Endothelial cell of umbilical vein (primary cell): ENCODE measurements at regions not wholly inside any gene's neighbourhood (a gene's known extent, or its start where the extent isn't known, plus 50 kb on each side); places are given as distances from the start of the nearest gene placed in this dataset.

Experiments
- BruUV-seq: library from RNA; stranded (reverse); fragments of 400-500 nt; replicated peaks from 2 replicates; lab custom pipeline; 2021; lab: Mats Ljungman, UMichigan
- CTCF ChIA-PET: fragments of 300-600, 350-600 bp; sonication (Branson Sonifier 250); formaldehyde crosslinking; loops from one replicate; lab custom pipeline; 2021; ENCODE audit warnings: antibody characterized with exemption, inconsistent platforms; lab: Charles Lee
- POLR2A ChIA-PET: fragments of 300-600, 350-600 bp; sonication (Branson Sonifier 250); formaldehyde crosslinking; loops from one replicate; lab custom pipeline; 2021; ENCODE audit warnings: antibody characterized with exemption, inconsistent platforms; lab: Charles Lee
- DNase-seq: peaks from one replicate; pipeline ENCODE4 v3.0.0-alpha.2; 2011; ENCODE audit warnings: low read depth, low spot score
- FAIRE-seq: peaks from 2 replicates; lab custom pipeline; 2011; peaks lifted over from hg19 to GRCh38; lab: Jason Lieb, UNC
- H2AFZ ChIP-seq: 2 replicates; pipeline ENCODE4 v1.6.0; 2012; ENCODE audit warnings: low read depth, low read length, control low read depth, inconsistent platforms
- H3K27ac ChIP-seq: 2 replicates; pipeline ENCODE4 v1.5.1; 2011; ENCODE audit warnings: low read depth, mild to moderate bottlenecking, control low read depth, low read length, moderate library complexity; ENCODE audit not compliant: insufficient read depth
- H3K27me3 ChIP-seq, 2 experiments: 2 replicates each; pipeline versions ENCODE4 v1.6.0 to v1.6.1; 2011; ENCODE audit warnings: low read length in 2 of 2, mixed read lengths in 1 of 2; ENCODE audit not compliant: control insufficient read depth in 2 of 2, insufficient read depth in 2 of 2
- H3K36me3 ChIP-seq, 2 experiments: 2 replicates in 1 of 2; 3 replicates in 1 of 2; pipeline ENCODE4 v1.5.1; 2011; ENCODE audit warnings: low read length in 2 of 2, mild to moderate bottlenecking in 1 of 2, moderate library complexity in 1 of 2; ENCODE audit not compliant: control insufficient read depth in 2 of 2, insufficient read depth in 2 of 2; ENCODE audit errors: extremely low read depth in 1 of 2
- H3K4me1 ChIP-seq: 3 replicates; pipeline ENCODE4 v1.5.1; 2011; ENCODE audit warnings: mild to moderate bottlenecking, low read length; ENCODE audit not compliant: control insufficient read depth, insufficient read depth; ENCODE audit errors: extremely low read depth
- H3K4me2 ChIP-seq: 2 replicates; pipeline ENCODE4 v1.6.1; 2011; ENCODE audit warnings: low read length, control low read depth, mixed read lengths; ENCODE audit not compliant: insufficient read depth
- H3K4me3 ChIP-seq, 3 experiments: fragments of 200-600 bp in 1 of 3; sonication (generic), shearing (Covaris generic) in 1 of 3; replicated peaks in 1 of 3; 2 replicates each; pipeline ENCODE4 v1.5.1; 2011 to 2016; ENCODE audit warnings: control low read depth in 3 of 3, low read length in 3 of 3, mild to moderate bottlenecking in 2 of 3, inconsistent platforms in 1 of 3, low read depth in 1 of 3, moderate library complexity in 1 of 3; ENCODE audit not compliant: insufficient read depth in 1 of 3
- H3K79me2 ChIP-seq: 2 replicates; pipeline ENCODE4 v1.6.0; 2012; ENCODE audit warnings: low read length, inconsistent platforms; ENCODE audit not compliant: control insufficient read depth, insufficient read depth
- H3K9ac ChIP-seq: replicated peaks from 2 replicates; pipeline ENCODE3; 2011; ENCODE audit warnings: low read length, control low read depth; ENCODE audit not compliant: insufficient read depth; ENCODE audit errors: extremely low read depth
- H3K9me1 ChIP-seq: replicated peaks from 3 replicates; pipeline ENCODE4 v1.6.0; 2011; ENCODE audit warnings: mild to moderate bottlenecking, low read length; ENCODE audit not compliant: control insufficient read depth, insufficient read depth; ENCODE audit errors: extremely low read depth
- H3K9me3 ChIP-seq: replicated peaks from 2 replicates; pipeline ENCODE4 v1.5.1; 2012; ENCODE audit warnings: low read length, inconsistent platforms; ENCODE audit not compliant: control insufficient read depth, insufficient read depth
- H4K20me1 ChIP-seq: replicated peaks from 2 replicates; pipeline ENCODE3; 2011; ENCODE audit warnings: mild to moderate bottlenecking, low read length; ENCODE audit not compliant: control insufficient read depth, insufficient read depth; ENCODE audit errors: extremely low read depth
- CTCF ChIP-seq, 2 donors: IDR thresholded peaks; 1 replicate in 1 of 2; 2 replicates in 1 of 2; pipeline ENCODE4 v1.5.1; 2011; ENCODE audit warnings: low read length in 2 of 2, mild to moderate bottlenecking in 2 of 2, moderate library complexity in 2 of 2, control low read depth in 1 of 2, inconsistent platforms in 1 of 2, low read depth in 1 of 2; ENCODE audit not compliant: insufficient read depth in 1 of 2; ENCODE audit errors: extremely low read depth in 1 of 2
- EZH2 ChIP-seq: IDR thresholded peaks from 2 replicates; pipeline ENCODE4 v1.6.1; 2012; ENCODE audit warnings: borderline replicate concordance, low read depth, mild to moderate bottlenecking, moderate library complexity, low read length, inconsistent platforms; ENCODE audit not compliant: severe bottlenecking
- FOS ChIP-seq: IDR thresholded peaks from 2 replicates; pipeline ENCODE4 v1.6.1; 2011; ENCODE audit warnings: mild to moderate bottlenecking, low read length, moderate library complexity, borderline replicate concordance; ENCODE audit not compliant: insufficient read depth
- GATA2 ChIP-seq: IDR thresholded peaks from 2 replicates; pipeline ENCODE4 v1.7.0; 2011; ENCODE audit warnings: low read depth, mild to moderate bottlenecking, moderate library complexity, mixed read lengths, low read length; ENCODE audit not compliant: insufficient read length, insufficient read depth
- JUN ChIP-seq: IDR thresholded peaks from 2 replicates; pipeline ENCODE4 v1.6.1; 2011; ENCODE audit warnings: borderline replicate concordance, low read depth; ENCODE audit not compliant: insufficient read length, insufficient read depth
- MAX ChIP-seq: IDR thresholded peaks from 2 replicates; pipeline ENCODE4 v1.6.1; 2011; ENCODE audit not compliant: insufficient read depth, insufficient read length
- MYC ChIP-seq: IDR thresholded peaks from one replicate; pipeline ENCODE4 v1.6.1; 2011; ENCODE audit warnings: mild to moderate bottlenecking, low read depth, low read length
- POLR2A ChIP-seq: IDR thresholded peaks from 2 replicates; pipeline ENCODE4 v1.6.1; 2012; ENCODE audit warnings: low read depth, mild to moderate bottlenecking, control low read depth, low read length
- POLR2AphosphoS5 ChIP-seq: IDR thresholded peaks from 2 replicates; pipeline ENCODE4 v1.6.1; 2012; ENCODE audit warnings: low read depth, mild to moderate bottlenecking, control low read depth, low read length, moderate library complexity; ENCODE audit not compliant: insufficient read depth
- dilution Hi-C: fragments of 300-500 bp; cut with MboI; formaldehyde crosslinking; loops from one replicate; pipeline ENCODE4 v1.15.0; 2019; ENCODE audit warnings: low sequenced_read_pairs; ENCODE audit not compliant: extremely low pct_ligation_motif_present
- intact Hi-C: fragments of 100-400 bp; cut with micrococcal nuclease; formaldehyde crosslinking; loops from one replicate; pipeline ENCODE4 v1.10.0; 2022

- no peak for FAIRE-seq
- no peak overlapping the region for H3K4me2 ChIP-seq
- H3K79me2 ChIP-seq: no peaks in the 10 kb centered on the region
- H3K4me3 ChIP-seq: no peak overlapping the region
- TF ChIP-seq CTCF (IDR thresholded peaks at IDR 0.05; ENCODE audit: extremely low read depth in 1 of 2, insufficient read depth in 1 of 2, low read depth in 1 of 2, low read length in 2 of 2) (no peak), MYC (no peak), MAX (no peak), JUN (no peak), POLR2A (no peak), GATA2 (no peak), FOS (no peak), EZH2 (no peak), POLR2AphosphoS5 (no peak)
- BruUV-seq: no TSS peak
- ChIA-PET CTCF (interaction anchor here (1.3 kb wide), 2 partner anchors 25 to 100 kb away, joined by 3 read pairs; no protein-coding TSS in a partner anchor), POLR2A (no interaction called here)
- H3K27me3 ChIP-seq: no peaks in the 10 kb centered on the region
- no peaks in the 10 kb centered on the region for H4K20me1 ChIP-seq
- DNase-seq: no peak
- H3K4me1 ChIP-seq: no peaks in the 10 kb centered on the region
- intact Hi-C loops: no loop called here
- no peaks in the 10 kb centered on the region for H3K36me3 ChIP-seq
- dilution Hi-C loops: no loop called here
- H3K9me1 ChIP-seq: no peaks in the 10 kb centered on the region
- no peak overlapping the region for H2AFZ ChIP-seq
- no peak overlapping the region for H3K27ac ChIP-seq
- H3K9ac ChIP-seq: no peak overlapping the region
- no peaks in the 10 kb centered on the region for H3K9me3 ChIP-seq
Measured at GRCh38 chr2:189312211-189312610, 129.1 kb upstream of the WDR75 start.
